Endothelial cell of umbilical vein (primary cell): ENCODE measurements at regions not wholly inside any gene's neighbourhood (a gene's known extent, or its start where the extent isn't known, plus 50 kb on each side); places are given as distances from the start of the nearest gene placed in this dataset.

Source experiments
- BruUV-seq: library from RNA; stranded (reverse); fragments of 400-500 nt; replicated peaks from 2 replicates; lab custom pipeline; 2021; lab: Mats Ljungman, UMichigan
- CTCF ChIA-PET: fragments of 300-600, 350-600 bp; sonication (Branson Sonifier 250); formaldehyde crosslinking; loops from one replicate; lab custom pipeline; 2021; ENCODE audit warnings: antibody characterized with exemption, inconsistent platforms; lab: Charles Lee
- POLR2A ChIA-PET: fragments of 300-600, 350-600 bp; sonication (Branson Sonifier 250); formaldehyde crosslinking; loops from one replicate; lab custom pipeline; 2021; ENCODE audit warnings: antibody characterized with exemption, inconsistent platforms; lab: Charles Lee
- DNase-seq: peaks from one replicate; pipeline ENCODE4 v3.0.0-alpha.2; 2011; ENCODE audit warnings: low read depth, low spot score
- FAIRE-seq: peaks from 2 replicates; lab custom pipeline; 2011; peaks lifted over from hg19 to GRCh38; lab: Jason Lieb, UNC
- H2AFZ ChIP-seq: 2 replicates; pipeline ENCODE4 v1.6.0; 2012; ENCODE audit warnings: low read depth, low read length, control low read depth, inconsistent platforms
- H3K27ac ChIP-seq: 2 replicates; pipeline ENCODE4 v1.5.1; 2011; ENCODE audit warnings: low read depth, mild to moderate bottlenecking, control low read depth, low read length, moderate library complexity; ENCODE audit not compliant: insufficient read depth
- H3K27me3 ChIP-seq, 2 experiments: 2 replicates each; pipeline versions ENCODE4 v1.6.0 to v1.6.1; 2011; ENCODE audit warnings: low read length in 2 of 2, mixed read lengths in 1 of 2; ENCODE audit not compliant: control insufficient read depth in 2 of 2, insufficient read depth in 2 of 2
- H3K36me3 ChIP-seq, 2 experiments: 2 replicates in 1 of 2; 3 replicates in 1 of 2; pipeline ENCODE4 v1.5.1; 2011; ENCODE audit warnings: low read length in 2 of 2, mild to moderate bottlenecking in 1 of 2, moderate library complexity in 1 of 2; ENCODE audit not compliant: control insufficient read depth in 2 of 2, insufficient read depth in 2 of 2; ENCODE audit errors: extremely low read depth in 1 of 2
- H3K4me1 ChIP-seq: 3 replicates; pipeline ENCODE4 v1.5.1; 2011; ENCODE audit warnings: mild to moderate bottlenecking, low read length; ENCODE audit not compliant: control insufficient read depth, insufficient read depth; ENCODE audit errors: extremely low read depth
- H3K4me2 ChIP-seq: 2 replicates; pipeline ENCODE4 v1.6.1; 2011; ENCODE audit warnings: low read length, control low read depth, mixed read lengths; ENCODE audit not compliant: insufficient read depth
- H3K4me3 ChIP-seq, 3 experiments: fragments of 200-600 bp in 1 of 3; sonication (generic), shearing (Covaris generic) in 1 of 3; replicated peaks in 1 of 3; 2 replicates each; pipeline ENCODE4 v1.5.1; 2011 to 2016; ENCODE audit warnings: control low read depth in 3 of 3, low read length in 3 of 3, mild to moderate bottlenecking in 2 of 3, inconsistent platforms in 1 of 3, low read depth in 1 of 3, moderate library complexity in 1 of 3; ENCODE audit not compliant: insufficient read depth in 1 of 3
- H3K79me2 ChIP-seq: 2 replicates; pipeline ENCODE4 v1.6.0; 2012; ENCODE audit warnings: low read length, inconsistent platforms; ENCODE audit not compliant: control insufficient read depth, insufficient read depth
- H3K9ac ChIP-seq: replicated peaks from 2 replicates; pipeline ENCODE3; 2011; ENCODE audit warnings: low read length, control low read depth; ENCODE audit not compliant: insufficient read depth; ENCODE audit errors: extremely low read depth
- H3K9me1 ChIP-seq: replicated peaks from 3 replicates; pipeline ENCODE4 v1.6.0; 2011; ENCODE audit warnings: mild to moderate bottlenecking, low read length; ENCODE audit not compliant: control insufficient read depth, insufficient read depth; ENCODE audit errors: extremely low read depth
- H3K9me3 ChIP-seq: replicated peaks from 2 replicates; pipeline ENCODE4 v1.5.1; 2012; ENCODE audit warnings: low read length, inconsistent platforms; ENCODE audit not compliant: control insufficient read depth, insufficient read depth
- H4K20me1 ChIP-seq: replicated peaks from 2 replicates; pipeline ENCODE3; 2011; ENCODE audit warnings: mild to moderate bottlenecking, low read length; ENCODE audit not compliant: control insufficient read depth, insufficient read depth; ENCODE audit errors: extremely low read depth
- CTCF ChIP-seq, 2 donors: IDR thresholded peaks; 1 replicate in 1 of 2; 2 replicates in 1 of 2; pipeline ENCODE4 v1.5.1; 2011; ENCODE audit warnings: low read length in 2 of 2, mild to moderate bottlenecking in 2 of 2, moderate library complexity in 2 of 2, control low read depth in 1 of 2, inconsistent platforms in 1 of 2, low read depth in 1 of 2; ENCODE audit not compliant: insufficient read depth in 1 of 2; ENCODE audit errors: extremely low read depth in 1 of 2
- EZH2 ChIP-seq: IDR thresholded peaks from 2 replicates; pipeline ENCODE4 v1.6.1; 2012; ENCODE audit warnings: borderline replicate concordance, low read depth, mild to moderate bottlenecking, moderate library complexity, low read length, inconsistent platforms; ENCODE audit not compliant: severe bottlenecking
- FOS ChIP-seq: IDR thresholded peaks from 2 replicates; pipeline ENCODE4 v1.6.1; 2011; ENCODE audit warnings: mild to moderate bottlenecking, low read length, moderate library complexity, borderline replicate concordance; ENCODE audit not compliant: insufficient read depth
- GATA2 ChIP-seq: IDR thresholded peaks from 2 replicates; pipeline ENCODE4 v1.7.0; 2011; ENCODE audit warnings: low read depth, mild to moderate bottlenecking, moderate library complexity, mixed read lengths, low read length; ENCODE audit not compliant: insufficient read length, insufficient read depth
- JUN ChIP-seq: IDR thresholded peaks from 2 replicates; pipeline ENCODE4 v1.6.1; 2011; ENCODE audit warnings: borderline replicate concordance, low read depth; ENCODE audit not compliant: insufficient read length, insufficient read depth
- MAX ChIP-seq: IDR thresholded peaks from 2 replicates; pipeline ENCODE4 v1.6.1; 2011; ENCODE audit not compliant: insufficient read depth, insufficient read length
- MYC ChIP-seq: IDR thresholded peaks from one replicate; pipeline ENCODE4 v1.6.1; 2011; ENCODE audit warnings: mild to moderate bottlenecking, low read depth, low read length
- POLR2A ChIP-seq: IDR thresholded peaks from 2 replicates; pipeline ENCODE4 v1.6.1; 2012; ENCODE audit warnings: low read depth, mild to moderate bottlenecking, control low read depth, low read length
- POLR2AphosphoS5 ChIP-seq: IDR thresholded peaks from 2 replicates; pipeline ENCODE4 v1.6.1; 2012; ENCODE audit warnings: low read depth, mild to moderate bottlenecking, control low read depth, low read length, moderate library complexity; ENCODE audit not compliant: insufficient read depth
- dilution Hi-C: fragments of 300-500 bp; cut with MboI; formaldehyde crosslinking; loops from one replicate; pipeline ENCODE4 v1.15.0; 2019; ENCODE audit warnings: low sequenced_read_pairs; ENCODE audit not compliant: extremely low pct_ligation_motif_present
- intact Hi-C: fragments of 100-400 bp; cut with micrococcal nuclease; formaldehyde crosslinking; loops from one replicate; pipeline ENCODE4 v1.10.0; 2022

- no peaks in the 10 kb centered on the region for H3K9me3 ChIP-seq
- H3K27me3 ChIP-seq: no peaks in the 10 kb centered on the region
- no peak for DNase-seq
- no peak overlapping the region for H3K4me2 ChIP-seq
- no TSS peak for BruUV-seq
- no peaks in the 10 kb centered on the region for H3K4me1 ChIP-seq
- no peaks in the 10 kb centered on the region for H3K36me3 ChIP-seq
- FAIRE-seq: no peak
- H3K27ac ChIP-seq: no peak overlapping the region
- H3K9me1 ChIP-seq: no peaks in the 10 kb centered on the region
- ChIA-PET POLR2A (no interaction called here), CTCF (no interaction called here)
- no peaks in the 10 kb centered on the region for H4K20me1 ChIP-seq
- no peak for TF ChIP-seq MYC
- TF ChIP-seq GATA2: no peak
- no peak for TF ChIP-seq FOS
- no peak for TF ChIP-seq POLR2AphosphoS5
- TF ChIP-seq MAX: no peak
- TF ChIP-seq EZH2: no peak
- TF ChIP-seq POLR2A: no peak
- no peak for TF ChIP-seq CTCF (IDR thresholded peaks at IDR 0.05; ENCODE audit: extremely low read depth in 1 of 2, insufficient read depth in 1 of 2, low read depth in 1 of 2, low read length in 2 of 2)
- TF ChIP-seq JUN: no peak
- H3K4me3 ChIP-seq: no peak overlapping the region
- no peak overlapping the region for H2AFZ ChIP-seq
- H3K9ac ChIP-seq: no peak overlapping the region
- no peaks in the 10 kb centered on the region for H3K79me2 ChIP-seq
- intact Hi-C loops (no loop called here), dilution Hi-C loops (no loop called here)
Measured at GRCh38 chrX:128848374-128848773, 674.9 kb downstream of the SMARCA1 start.
